IPS-18c (cell line): ENCODE measurements at regions not wholly inside any gene's neighbourhood (a gene's known extent, or its start where the extent isn't known, plus 50 kb on each side); places are given as distances from the start of the nearest gene placed in this dataset.

Experiments
- H3K4me3 ChIP-seq: 2 replicates; pipeline ENCODE4 v1.7.0; 2013; ENCODE audit warnings: low read depth, mild to moderate bottlenecking, low read length, moderate library complexity; ENCODE audit not compliant: insufficient read depth
- H3K9me3 ChIP-seq: one replicate; pipeline ENCODE4 v1.6.1; 2013; ENCODE audit warnings: mild to moderate bottlenecking, low read length, moderate library complexity; ENCODE audit not compliant: control insufficient read depth, insufficient read depth

DNA sequence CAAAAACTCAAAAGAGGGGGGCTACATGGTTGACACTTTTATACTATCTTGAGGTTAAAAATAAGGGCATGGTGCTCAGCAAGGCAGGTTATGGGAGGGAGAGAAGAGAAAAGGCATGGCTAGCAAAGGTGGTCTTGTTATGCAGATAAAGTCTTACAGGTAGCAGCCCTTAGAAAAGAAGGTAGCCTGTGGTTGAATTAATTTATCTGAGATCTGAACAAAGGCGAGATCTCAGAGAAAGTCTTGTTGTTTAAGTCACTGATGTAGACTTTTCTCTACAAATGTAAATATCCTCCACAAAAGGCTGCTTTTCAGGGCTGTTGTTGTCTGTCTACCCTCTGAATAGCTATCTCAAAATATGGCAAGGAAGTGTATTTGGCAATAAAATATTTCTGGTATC is 1250.4 kb downstream of the PCDH18 start:
- H3K4me3 ChIP-seq = no peak overlapping the region
- H3K9me3 ChIP-seq = no peaks in the 10 kb centered on the region

DNA sequence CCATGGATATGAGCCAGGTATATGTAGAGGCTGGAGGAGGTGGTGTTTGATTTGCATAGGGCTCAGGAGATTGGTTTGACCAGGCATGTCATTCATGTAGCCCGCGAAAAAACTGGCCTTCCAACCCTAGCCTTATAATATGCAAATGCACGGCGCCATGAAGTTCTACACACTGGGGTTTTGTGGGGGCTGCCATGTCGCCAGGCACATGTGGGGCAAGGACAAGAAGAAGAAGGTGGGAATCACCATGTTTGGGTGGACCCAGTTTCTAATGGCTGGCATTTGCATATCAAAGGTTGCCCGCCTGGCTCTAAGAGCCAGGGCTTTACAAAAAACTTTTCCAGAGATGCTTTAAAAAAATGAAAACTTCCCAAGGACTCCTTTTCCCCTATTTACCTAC is 1251.0 kb downstream of the PCDH18 start:
- H3K4me3 ChIP-seq = no peak overlapping the region

GRCh38 chr4:136277741-136278140 is 1254.6 kb downstream of the PCDH18 start:
- no peaks in the 10 kb centered on the region for H3K9me3 ChIP-seq
- no peak overlapping the region for H3K4me3 ChIP-seq

More for the DNA sequence above, 1251.0 kb downstream of the PCDH18 start:
- no peaks in the 10 kb centered on the region for H3K9me3 ChIP-seq

DNA sequence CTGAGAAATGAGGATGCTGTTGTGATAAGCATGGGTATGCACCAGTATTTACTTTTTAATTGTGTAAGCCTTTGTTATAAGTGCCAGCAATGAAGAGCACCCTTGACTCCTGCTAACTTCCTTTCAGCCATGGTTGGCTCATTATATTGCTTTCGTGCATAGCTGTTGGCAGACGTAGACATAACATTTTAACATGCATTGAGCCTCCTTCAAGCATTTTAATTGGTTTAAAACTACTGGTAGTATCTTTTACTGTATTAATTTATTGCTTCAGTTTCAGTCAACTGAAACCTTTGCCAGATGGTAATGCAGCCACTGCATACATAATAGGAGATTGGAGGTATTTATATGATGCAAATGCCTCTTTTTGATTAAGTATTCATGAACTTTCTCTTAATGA is 1285.4 kb downstream of the PCDH18 start:
- Histone ChIP-seq H3K9me3 (no peaks in the 10 kb centered on the region), H3K4me3 (no peak overlapping the region)

DNA sequence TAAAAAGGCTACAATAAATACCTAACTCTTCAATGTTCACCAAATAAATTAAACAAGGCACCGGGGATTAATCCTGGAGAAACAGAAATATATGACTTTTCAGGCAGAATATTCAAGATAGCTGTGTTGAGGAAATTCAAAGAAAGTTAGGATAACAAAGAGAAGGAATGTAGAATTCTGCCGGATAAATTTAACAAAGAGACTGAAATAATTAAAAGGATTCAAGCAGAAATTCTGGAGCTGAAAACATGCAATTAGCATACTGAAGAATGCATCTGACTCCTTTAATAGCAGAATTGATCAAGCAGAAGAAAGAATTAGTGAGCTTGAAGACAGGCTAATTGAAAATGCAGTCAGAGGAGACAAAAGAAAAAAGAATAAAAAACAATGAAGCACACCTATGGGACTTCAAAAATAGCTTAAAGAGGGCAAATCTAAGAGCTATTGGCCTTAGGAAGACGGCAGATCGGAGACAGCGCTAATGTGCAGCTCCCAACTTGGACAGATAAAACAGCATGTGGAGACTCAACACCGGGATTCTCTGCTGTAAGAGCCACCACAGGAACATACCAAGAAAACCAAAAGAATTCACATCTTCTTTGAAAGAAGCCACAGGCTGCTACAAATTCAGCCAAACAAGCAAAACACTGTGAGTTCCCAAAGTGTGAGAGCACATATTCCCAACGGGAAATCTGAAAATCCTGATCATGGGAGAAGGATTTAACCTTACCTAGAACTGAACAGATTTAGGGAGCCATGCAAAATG is 1290.9 kb downstream of the PCDH18 start:
- no peak overlapping the region for H3K4me3 ChIP-seq
- peaks cover 2% of the 10 kb centered on the region for H3K9me3 ChIP-seq

DNA sequence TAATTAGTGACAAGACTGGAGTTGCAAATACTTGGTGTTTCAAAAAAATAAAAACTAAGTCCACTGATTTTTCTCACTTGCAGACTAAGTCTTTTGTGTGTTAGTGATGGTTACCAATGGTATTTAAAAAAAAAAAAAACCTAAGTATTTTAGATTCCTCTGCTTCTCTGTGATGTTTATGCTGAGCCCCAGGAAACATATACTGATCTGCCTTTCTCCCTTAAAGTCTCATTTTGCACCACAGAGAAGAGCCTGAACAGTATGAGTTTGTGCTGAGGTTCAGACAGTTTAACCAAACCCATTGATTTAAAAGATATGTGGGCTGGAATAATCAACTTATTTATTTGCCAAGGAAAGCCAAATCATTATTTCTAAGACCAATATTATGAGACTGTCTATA is 1305.0 kb downstream of the PCDH18 start:
- H3K4me3 ChIP-seq = no peak overlapping the region

GRCh38 chr4:136219592-136220125 is 1312.6 kb downstream of the PCDH18 start:
- H3K4me3 ChIP-seq = no peak overlapping the region

More for the DNA sequence above, 1305.0 kb downstream of the PCDH18 start:
- no peaks in the 10 kb centered on the region for H3K9me3 ChIP-seq

DNA sequence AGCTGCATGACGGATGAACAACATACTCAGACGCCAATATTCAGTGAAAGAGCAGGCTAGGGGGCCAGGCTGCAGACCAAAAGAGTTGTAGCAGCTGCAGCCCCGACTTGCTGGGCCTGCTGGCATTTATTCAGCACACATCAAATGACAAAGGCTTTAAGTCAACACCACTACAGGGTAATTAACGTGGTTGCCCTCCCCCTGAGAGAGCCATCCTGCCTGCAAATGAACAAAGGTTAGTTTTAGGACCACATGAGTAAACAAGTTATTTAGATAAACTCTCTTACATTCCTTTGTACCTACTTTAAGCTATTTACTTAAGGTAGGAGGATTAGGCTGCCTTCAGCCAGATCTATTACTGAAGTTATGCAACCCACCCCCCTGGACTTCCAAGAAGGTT is 1329.1 kb downstream of the PCDH18 start:
- H3K9me3 ChIP-seq = peaks cover 5% of the 10 kb centered on the region
- H3K4me3 ChIP-seq = no peak overlapping the region

More at GRCh38 chr4:136219592-136220125, 1312.6 kb downstream of the PCDH18 start:
- H3K9me3 ChIP-seq = peaks cover 5% of the 10 kb centered on the region

GRCh38 chr4:136198358-136198757 is 1333.9 kb downstream of the PCDH18 start:
- Histone ChIP-seq H3K4me3 (no peak overlapping the region), H3K9me3 (peaks cover 5% of the 10 kb centered on the region)

- H3K4me3 ChIP-seq = no peak overlapping the region
- H3K9me3 ChIP-seq = no peaks in the 10 kb centered on the region
Measured at GRCh38 chr4:136194962-136195361, 1337.3 kb downstream of the PCDH18 start.

DNA sequence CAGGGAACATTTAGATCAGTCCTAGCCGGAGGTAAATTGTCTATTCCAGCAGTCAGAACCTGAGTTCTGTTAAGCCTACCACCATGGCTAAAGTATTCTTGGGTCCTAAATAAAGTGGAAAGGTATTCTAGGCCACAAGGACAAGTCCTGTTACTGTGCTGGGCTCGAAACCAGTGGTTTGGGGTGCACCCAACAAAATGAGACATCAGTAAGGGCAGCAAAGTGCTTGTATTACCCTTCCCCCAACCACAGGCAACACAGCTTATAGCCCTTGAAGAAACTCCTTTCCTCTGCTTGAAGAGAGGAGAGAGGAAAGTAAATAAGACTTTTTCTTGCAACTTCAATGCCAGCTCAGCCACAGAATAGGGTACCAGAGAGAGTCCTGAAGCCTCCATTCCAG is 1345.6 kb downstream of the PCDH18 start:
- H3K4me3 ChIP-seq = no peak overlapping the region
- no peaks in the 10 kb centered on the region for H3K9me3 ChIP-seq

GRCh38 chr4:136183513-136183912 is 1348.8 kb downstream of the PCDH18 start:
- Histone ChIP-seq H3K4me3 (no peak overlapping the region), H3K9me3 (no peaks in the 10 kb centered on the region)

DNA sequence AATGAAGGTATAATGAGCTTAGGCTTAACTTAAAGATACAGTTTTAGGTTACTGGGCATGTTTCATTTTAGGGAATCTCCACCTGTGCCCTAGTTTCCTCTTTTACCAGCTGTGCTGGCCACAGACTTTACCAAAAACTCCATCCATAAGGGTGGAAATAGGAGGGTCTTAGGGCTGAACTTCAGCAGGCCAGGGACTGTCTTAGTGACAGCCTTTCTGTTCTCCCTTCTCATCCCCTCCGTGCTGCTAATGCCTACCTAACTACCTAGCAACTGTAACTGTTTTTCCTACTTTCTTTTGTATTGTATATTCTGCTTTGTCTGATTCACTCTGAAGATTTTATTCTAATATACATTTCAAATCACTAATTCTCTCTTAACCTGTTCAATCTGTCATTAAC is 1375.3 kb downstream of the PCDH18 start:
- H3K9me3 ChIP-seq = no peaks in the 10 kb centered on the region
- H3K4me3 ChIP-seq = no peak overlapping the region

- Histone ChIP-seq H3K4me3 (no peak overlapping the region), H3K9me3 (no peaks in the 10 kb centered on the region)
Measured at GRCh38 chr4:136150046-136150445, 1382.2 kb downstream of the PCDH18 start.

GRCh38 chr4:136136601-136137000 is 1395.7 kb downstream of the PCDH18 start:
- Histone ChIP-seq H3K9me3 (no peaks in the 10 kb centered on the region), H3K4me3 (no peak overlapping the region)

GRCh38 chr4:136124251-136124745 is 1408.0 kb downstream of the PCDH18 start:
- Histone ChIP-seq H3K9me3 (no peaks in the 10 kb centered on the region), H3K4me3 (no peak overlapping the region)

GRCh38 chr4:136121426-136121825 is 1410.9 kb downstream of the PCDH18 start:
- H3K9me3 ChIP-seq = no peaks in the 10 kb centered on the region
- H3K4me3 ChIP-seq = no peak overlapping the region

DNA sequence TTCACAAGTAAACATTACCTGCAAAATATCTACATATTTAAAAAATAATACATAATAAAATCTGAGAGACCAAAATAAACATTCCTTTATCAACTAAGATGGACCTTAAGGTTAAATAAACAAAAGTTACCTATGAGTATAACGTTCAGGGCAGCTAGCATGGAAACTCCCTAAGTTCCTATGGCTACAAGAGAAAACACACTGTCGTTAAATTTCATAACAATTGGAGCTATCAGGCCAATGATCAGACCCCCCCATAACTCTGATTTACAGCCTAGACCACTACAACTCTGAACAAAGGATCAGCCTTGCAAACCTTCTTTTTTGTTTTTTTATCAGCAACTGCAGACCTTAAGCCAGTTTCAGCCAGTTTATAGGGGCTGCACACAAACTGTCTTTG is 1418.4 kb downstream of the PCDH18 start:
- Histone ChIP-seq H3K4me3 (no peak overlapping the region), H3K9me3 (no peaks in the 10 kb centered on the region)
